Heart left ventricle (tissue), 16 donors: ENCODE measurements at regions not wholly inside any gene's neighbourhood (a gene's known extent, or its start where the extent isn't known, plus 50 kb on each side); places are given as distances from the start of the nearest gene placed in this dataset.
"Not testable (repeated sequence)": the region's sequence is repeated elsewhere in the genome, so short reads cannot be mapped to it uniquely, and the experiment has no call there.

Experiments
- ATAC-seq, 4 donors: fragments of 200-7000 bp; cut with Tn5 transposase; one replicate each; pipeline ENCODE4 v1.9.1; 2020 to 2022; ENCODE audit warnings: moderate library complexity in 4 of 4, mild to moderate bottlenecking in 3 of 4, moderate number of reproducible peaks in 1 of 4
- DNase-seq, 5 donors: peaks; one replicate each; pipeline ENCODE4 v3.0.0-alpha.2; 2020
- H3K27ac ChIP-seq, 12 donors: fragments of 200-600 bp; sonication (generic) in 4 of 12; one replicate each; pipeline versions ENCODE4 v1.5.0 to v1.8.0; 2016 to 2022; ENCODE audit warnings: mild to moderate bottlenecking in 2 of 12
- H3K27me3 ChIP-seq, 9 donors: fragments of 200-600 bp; sonication (generic) in 2 of 9; one replicate each; pipeline versions ENCODE4 v1.5.1 to v1.8.0; 2016 to 2022; ENCODE audit warnings: mild to moderate bottlenecking in 3 of 9
- H3K36me3 ChIP-seq, 9 donors: fragments of 200-600 bp; sonication (generic) in 2 of 9; one replicate each; pipeline versions ENCODE4 v1.5.0 to v1.8.0; 2018 to 2022; ENCODE audit warnings: mild to moderate bottlenecking in 2 of 9
- H3K4me1 ChIP-seq, 12 donors: fragments of 200-600 bp; sonication (generic) in 4 of 12; one replicate each; pipeline versions ENCODE4 v1.5.0 to v1.8.0; 2016 to 2022; ENCODE audit warnings: mild to moderate bottlenecking in 3 of 12
- H3K4me3 ChIP-seq, 12 donors: fragments of 200-600 bp; sonication (generic) in 4 of 12; one replicate each; pipeline versions ENCODE4 v1.5.0 to v1.8.0; 2017 to 2022; ENCODE audit warnings: mild to moderate bottlenecking in 9 of 12, moderate library complexity in 4 of 12
- H3K9me3 ChIP-seq, 12 donors: fragments of 200-600 bp; sonication (generic) in 4 of 12; one replicate each; pipeline versions ENCODE4 v1.5.0 to v1.8.0; 2016 to 2022; ENCODE audit warnings: mild to moderate bottlenecking in 1 of 12
- CTCF ChIP-seq, 12 donors: fragments of 200-600 bp; sonication (generic) in 4 of 12; IDR thresholded peaks; one replicate each; pipeline versions ENCODE4 v1.5.0 to v1.8.0; 2018 to 2022; ENCODE audit warnings: antibody characterized with exemption in 12 of 12, mild to moderate bottlenecking in 5 of 12
- POLR2A ChIP-seq, 2 donors: fragments of 450-650 bp; IDR thresholded peaks; one replicate each; pipeline ENCODE4 v1.6.1; 2017; ENCODE audit warnings: antibody characterized with exemption in 2 of 2, mild to moderate bottlenecking in 2 of 2, moderate library complexity in 2 of 2
- WGBS, 4 donors: extraction: QIAGEN DNeasy Blood & Tissue Kit in 2 of 4; methylation state at CpG; one replicate each; pipeline versions ENCODE4 v1.1.5 to v1.1.7; 2013 to 2018; 5-methylcytosine and 5-hydroxymethylcytosine counted together
- intact Hi-C, 10 donors: fragments of 100-400 bp; cut with DNase I; formaldehyde crosslinking; loops; one replicate each; pipeline versions ENCODE4 v1.11.1 to v1.14.2; 2022
- donor health status: ischemic (EF 13 %, LVEDD 7.1; RV severe dilation, severe dysfunction).
- donor health status: healthy with polysubstance abuse.
- donor health status: DM: no; HTN: yes; CAD: no.
- donor health status: DM: no; HTN: no; CAD: no.
- donor health status: ischemic (EF 25% LVEDD 6.9; RV normal size, moderate dysfunction).
- donor health status: ischemic (EF 25% LVEDD 5.7; RV mildly dilated, moderate dysfunction).
- donor health status: healthy.
- donor health status: DM: yes; HTN: yes; CAD: no.
- donor health status: ischemic (EF 35%, LVEDD 5.7; RV mildly dilated, moderate dysfunction).
- donor health status: nonischemic (EF 11% LVEDD 7.7; RV severe dilation, severe dysfunction).
- donor health status: DM: yes; HTN: yes; CAD: no.
- donor health status: PGD.
- donor health status: ischemic (EF 29% LVEDD 5.4; RV normal size, mild dysfunction).
- donor health status: nonischemic (EF 23%, LVEDD 6.1; RV moderate dilation, normal function).

GRCh38 chr3:14267976-14268375 lies 89.4 kb downstream of the LSM3 start:
- H3K27me3 ChIP-seq: peaks cover 0 to 26% (median 0%) of the 10 kb centered on the region in 9 donors

DNA sequence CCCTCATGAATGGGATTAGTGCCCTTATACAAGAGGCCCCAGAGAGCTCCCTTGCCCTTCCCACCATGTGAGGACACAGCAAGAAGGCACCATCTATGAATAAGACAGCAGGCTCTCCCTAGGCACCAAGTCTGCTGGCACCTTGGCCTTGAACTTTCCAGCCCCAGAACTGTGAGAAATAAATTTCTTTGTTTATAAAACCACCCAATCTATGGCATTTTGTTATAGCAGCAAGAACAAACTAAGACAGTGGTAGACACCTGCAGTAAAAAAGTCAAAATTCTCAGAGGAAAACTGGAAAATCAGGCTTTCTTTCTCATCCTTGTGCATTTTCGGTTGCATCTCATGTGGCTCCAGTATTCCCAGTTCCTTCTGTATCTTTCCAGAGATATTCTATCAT lies 90.3 kb downstream of the LSM3 start:
- WGBS, 4 donors: 96 to 97% (median 97%) methylated on average over 1 of the region's 1 CpG

More at GRCh38 chr3:14267976-14268375, 89.4 kb downstream of the LSM3 start:
- peaks cover 0 to 6% (median 0%) of the 10 kb centered on the region in 12 donors for H3K4me1 ChIP-seq
- DNase-seq (no peak), ATAC-seq (no peak)
- H3K36me3 ChIP-seq: no peaks in the 10 kb centered on the region
- H3K9me3 ChIP-seq: peaks cover 0 to 12% (median 0%) of the 10 kb centered on the region in 12 donors
- intact Hi-C loops: loop anchor here in 3 of 10 donors (10.0 kb wide), 2 partner anchors 63 to 137 kb away; partner anchors contain the start of gene SLC6A6 (in 2 of the 3)
- H3K4me3 ChIP-seq: no peak overlapping the region
- no peak overlapping the region for H3K27ac ChIP-seq
- 58 to 90% (median 85%) methylated on average over 4 to 5 of the region's 5 CpGs for WGBS, 4 donors
- no peak for TF ChIP-seq POLR2A (IDR thresholded peaks at IDR 0.05)
- TF ChIP-seq CTCF (IDR thresholded peaks at IDR 0.05): no peak

GRCh38 chr3:14272041-14272958 lies 93.7 kb downstream of the LSM3 start:
- intact Hi-C loops, H3K4me3 ChIP-seq, H3K27ac ChIP-seq, H3K9me3 ChIP-seq, DNase-seq, ATAC-seq, H3K36me3 ChIP-seq, H3K4me1 ChIP-seq: not testable (repeated sequence)
- peaks cover 0 to 37% (median 0%) of the 10 kb centered on the region in 9 donors for H3K27me3 ChIP-seq
- WGBS, 4 donors: 85 to 92% (median 89%) methylated on average over 14 to 15 of the region's 15 CpGs

More for the DNA sequence above, 90.3 kb downstream of the LSM3 start:
- no peak for ATAC-seq
- intact Hi-C loops: loop anchor here in 3 of 10 donors (10.0 kb wide), 2 partner anchors 64 to 136 kb away; partner anchors contain the start of gene SLC6A6 (in 2 of the 3)
- TF ChIP-seq CTCF (IDR thresholded peaks at IDR 0.05) (no peak), POLR2A (IDR thresholded peaks at IDR 0.05) (no peak)
- peaks cover 0 to 26% (median 0%) of the 10 kb centered on the region in 9 donors for H3K27me3 ChIP-seq
- H3K4me3 ChIP-seq: no peak overlapping the region
- H3K9me3 ChIP-seq: peaks cover 0 to 8% (median 0%) of the 10 kb centered on the region in 12 donors
- no peak for DNase-seq
- peaks cover 0 to 6% (median 0%) of the 10 kb centered on the region in 12 donors for H3K4me1 ChIP-seq
- no peaks in the 10 kb centered on the region for H3K36me3 ChIP-seq
- no peak overlapping the region for H3K27ac ChIP-seq

DNA sequence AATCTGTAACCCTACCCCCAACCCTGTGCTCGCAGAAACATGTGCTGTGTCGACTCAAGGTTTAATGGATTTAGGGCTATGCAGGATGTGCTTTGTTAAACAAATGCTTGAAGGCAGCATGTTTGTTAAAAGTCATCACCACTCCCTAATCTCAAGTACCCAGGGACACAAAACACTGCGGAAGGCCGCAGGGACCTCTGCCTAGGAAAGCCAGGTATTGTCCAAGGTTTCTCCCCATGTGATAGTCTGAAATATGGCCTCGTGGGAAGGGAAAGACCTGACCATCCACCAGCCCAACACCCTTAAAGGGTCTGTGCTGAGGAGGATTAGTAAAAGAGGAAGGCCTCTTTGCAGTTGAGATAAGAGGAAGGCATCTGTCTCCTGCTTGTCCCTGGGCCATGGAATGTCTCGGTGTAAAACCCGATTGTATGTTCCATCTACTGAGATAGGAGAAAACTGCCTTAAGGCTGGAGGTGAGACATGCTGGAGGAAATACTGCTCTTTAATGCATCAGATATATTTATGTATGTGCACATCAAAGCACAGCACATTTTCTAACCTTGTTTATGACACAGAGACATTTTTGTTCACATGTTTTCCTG lies 94.4 kb downstream of the LSM3 start:
- H3K27ac ChIP-seq, H3K4me1 ChIP-seq, DNase-seq, ATAC-seq, H3K4me3 ChIP-seq, H3K36me3 ChIP-seq, intact Hi-C loops, H3K9me3 ChIP-seq: not testable (repeated sequence)
- H3K27me3 ChIP-seq: peaks cover 0 to 39% (median 0%) of the 10 kb centered on the region in 9 donors
- 58 to 72% (median 71%) methylated on average over 6 to 7 of the region's 7 CpGs for WGBS, 4 donors
